Body of pancreas (tissue), 4 donors: ENCODE measurements at regions not wholly inside any gene's neighbourhood (a gene's known extent, or its start where the extent isn't known, plus 50 kb on each side); places are given as distances from the start of the nearest gene placed in this dataset.

ENCODE experiments used
- CTCF ChIP-seq, 7 experiments: fragments of 450-650 bp in 4 of 7; fragments of 200-600 bp in 3 of 7; sonication (generic) in 3 of 7; IDR thresholded peaks; one replicate each; pipeline ENCODE4 v1.5.1; 2016 to 2019; ENCODE audit warnings: antibody characterized with exemption in 7 of 7
- POLR2A ChIP-seq, 3 donors: fragments of 450-650 bp; IDR thresholded peaks; one replicate each; pipeline ENCODE4 v1.6.1; 2016; ENCODE audit warnings: antibody characterized with exemption in 3 of 3, mild to moderate bottlenecking in 2 of 3

- TF ChIP-seq CTCF (IDR thresholded peaks at IDR 0.05) (no peak), POLR2A (IDR thresholded peaks at IDR 0.05) (no peak)
Measured at GRCh38 chr1:238205045-238205662, 314.4 kb upstream of the ZP4 start.
